Keratinocyte (primary cell): ENCODE measurements at regions not wholly inside any gene's neighbourhood (a gene's known extent, or its start where the extent isn't known, plus 50 kb on each side); places are given as distances from the start of the nearest gene placed in this dataset.

ENCODE experiments used
- CTCF ChIP-seq, 3 experiments: IDR thresholded peaks in 1 of 3; conservative IDR thresholded peaks in 1 of 3; optimal IDR thresholded peaks in 1 of 3; 2 replicates in 2 of 3; 3 replicates in 1 of 3; pipeline versions ENCODE3 to v1.5.1; 2011; ENCODE audit warnings: low read length in 3 of 3, mild to moderate bottlenecking in 3 of 3, moderate library complexity in 2 of 3, control low read depth in 1 of 3, inconsistent platforms in 1 of 3; ENCODE audit not compliant: insufficient read depth in 2 of 3; ENCODE audit errors: extremely low read depth in 1 of 3
- EZH2 ChIP-seq: IDR thresholded peaks from one replicate; pipeline ENCODE4 v1.6.1; 2012; ENCODE audit warnings: inconsistent platforms, mild to moderate bottlenecking, low read length, moderate library complexity

GRCh38 chr6:102742754-102743356 is 1349.3 kb downstream of the GRIK2 start:
- TF ChIP-seq CTCF (optimal IDR thresholded peaks at IDR 0.05 in 1 of 3, IDR thresholded peaks at IDR 0.05 in 1 of 3, conservative IDR thresholded peaks at IDR 0.05 in 1 of 3; ENCODE audit: extremely low read depth in 1 of 3, insufficient read depth in 2 of 3, low read length in 3 of 3) = no peak
- no peak for TF ChIP-seq EZH2
